Liver (tissue), 8 donors: ENCODE measurements at regions not wholly inside any gene's neighbourhood (a gene's known extent, or its start where the extent isn't known, plus 50 kb on each side); places are given as distances from the start of the nearest gene placed in this dataset.
A peak's percentile ranks its signal among the peaks of the same experiment; 100 is the strongest.

Experiments
- DNase-seq: peaks from one replicate; pipeline ENCODE4 v3.0.0-alpha.2; 2017; ENCODE audit warnings: low spot score
- H3K27ac ChIP-seq, 2 donors: one replicate each; pipeline ENCODE4 v1.7.0; 2013; ENCODE audit warnings: inconsistent platforms in 2 of 2, low read length in 2 of 2, control low read depth in 1 of 2, low read depth in 1 of 2, mild to moderate bottlenecking in 1 of 2
- H3K27me3 ChIP-seq, 4 donors: one replicate each; pipeline versions ENCODE4 v1.6.1 to v1.7.0; 2013; ENCODE audit warnings: low read length in 3 of 4, inconsistent platforms in 1 of 4, mild to moderate bottlenecking in 1 of 4, moderate library complexity in 1 of 4; ENCODE audit not compliant: control insufficient read depth in 4 of 4, insufficient read depth in 4 of 4
- H3K36me3 ChIP-seq, 4 donors: one replicate each; pipeline versions ENCODE4 v1.6.1 to v1.7.0; 2013; ENCODE audit warnings: low read length in 3 of 4, mild to moderate bottlenecking in 3 of 4, low read depth in 1 of 4, moderate library complexity in 1 of 4; ENCODE audit not compliant: control insufficient read depth in 4 of 4, insufficient read depth in 3 of 4
- H3K4me1 ChIP-seq, 4 donors: one replicate each; pipeline versions ENCODE4 v1.6.1 to v1.7.0; 2013; ENCODE audit warnings: low read length in 3 of 4, mild to moderate bottlenecking in 3 of 4, moderate library complexity in 1 of 4; ENCODE audit not compliant: control insufficient read depth in 4 of 4, insufficient read depth in 4 of 4
- H3K4me3 ChIP-seq, 3 donors: one replicate each; pipeline versions ENCODE4 v1.6.1 to v1.7.0; 2013; ENCODE audit warnings: low read length in 3 of 3, control low read depth in 1 of 3, low read depth in 1 of 3, mild to moderate bottlenecking in 1 of 3
- H3K9ac ChIP-seq, 2 donors: one replicate each; pipeline ENCODE4 v1.7.0; 2013; ENCODE audit warnings: low read length in 2 of 2, mild to moderate bottlenecking in 2 of 2, moderate library complexity in 2 of 2, control low read depth in 1 of 2, low read depth in 1 of 2
- H3K9me3 ChIP-seq, 4 donors: one replicate each; pipeline versions ENCODE4 v1.6.1 to v1.7.0; 2013; ENCODE audit warnings: low read length in 3 of 4; ENCODE audit not compliant: control insufficient read depth in 4 of 4
- EGR1 ChIP-seq, 2 donors: IDR thresholded peaks; 2 replicates each; pipeline ENCODE4 v1.6.1; 2016 to 2018; ENCODE audit warnings: antibody characterized with exemption in 2 of 2, low read depth in 2 of 2
- FOXA1 ChIP-seq: IDR thresholded peaks from 2 replicates; pipeline ENCODE4 v1.6.1; 2016; ENCODE audit warnings: antibody characterized with exemption
- FOXA2 ChIP-seq: IDR thresholded peaks from 2 replicates; pipeline ENCODE4 v1.6.1; 2016; ENCODE audit warnings: antibody characterized with exemption
- GABPA ChIP-seq, 2 donors: IDR thresholded peaks in 1 of 2; conservative IDR thresholded peaks in 1 of 2; 2 replicates each; pipeline ENCODE4 v1.6.1; 2016; ENCODE audit warnings: antibody characterized with exemption in 2 of 2, mild to moderate bottlenecking in 1 of 2, moderate library complexity in 1 of 2
- HNF4A ChIP-seq, 2 donors: conservative IDR thresholded peaks; 2 replicates each; pipeline ENCODE4 v1.6.1; 2016; ENCODE audit warnings: antibody characterized with exemption in 2 of 2, mild to moderate bottlenecking in 2 of 2
- HNF4G ChIP-seq: IDR thresholded peaks from 2 replicates; pipeline ENCODE4 v1.6.1; 2016; ENCODE audit warnings: antibody characterized with exemption
- JUND ChIP-seq, 2 donors: IDR thresholded peaks; 2 replicates each; pipeline ENCODE4 v1.6.1; 2016; ENCODE audit warnings: antibody characterized with exemption in 2 of 2
- NR2F2 ChIP-seq: IDR thresholded peaks from 2 replicates; pipeline ENCODE4 v1.6.1; 2016; ENCODE audit warnings: antibody characterized with exemption
- RAD21 ChIP-seq, 2 donors: IDR thresholded peaks; 2 replicates each; pipeline ENCODE4 v1.6.1; 2016; ENCODE audit warnings: antibody characterized with exemption in 2 of 2, mild to moderate bottlenecking in 2 of 2
- REST ChIP-seq: IDR thresholded peaks from 2 replicates; pipeline ENCODE4 v1.6.1; 2016; ENCODE audit warnings: antibody characterized with exemption, mild to moderate bottlenecking
- RXRA ChIP-seq, 2 donors: IDR thresholded peaks; 2 replicates each; pipeline ENCODE4 v1.6.1; 2017 to 2018; ENCODE audit warnings: antibody characterized with exemption in 2 of 2, mild to moderate bottlenecking in 1 of 2
- SP1 ChIP-seq: IDR thresholded peaks from 2 replicates; pipeline ENCODE4 v1.6.1; 2018; ENCODE audit warnings: antibody characterized with exemption, mild to moderate bottlenecking
- TAF1 ChIP-seq: conservative IDR thresholded peaks from 2 replicates; pipeline ENCODE4 v1.6.1; 2016; ENCODE audit warnings: antibody characterized with exemption, mild to moderate bottlenecking
- YY1 ChIP-seq: IDR thresholded peaks from 2 replicates; pipeline ENCODE4 v1.6.1; 2016; ENCODE audit warnings: antibody characterized with exemption, mild to moderate bottlenecking
- WGBS: extraction: QIAGEN DNeasy Blood & Tissue Kit; methylation state at CpG from one replicate; pipeline ENCODE4 v1.1.7; 2013; 5-methylcytosine and 5-hydroxymethylcytosine counted together
- TF ChIP-seq, protein P1 (sequence below): IDR thresholded peaks from 2 replicates; pipeline ENCODE4 v1.6.1; 2016; ENCODE audit warnings: antibody characterized with exemption
- TF ChIP-seq, protein P2 (sequence below): fragments of 150-350 bp; IDR thresholded peaks from 2 replicates; pipeline ENCODE4 v1.5.1; 2017; ENCODE audit warnings: improper control_type of control experiment, low read depth, low read length; ENCODE audit not compliant: missing input control
- TF ChIP-seq, protein P3 (sequence below): IDR thresholded peaks from 2 replicates; pipeline ENCODE4 v1.6.1; 2016; ENCODE audit warnings: antibody characterized with exemption
- TF ChIP-seq, protein P4 (sequence below): IDR thresholded peaks from 2 replicates; pipeline ENCODE4 v1.6.1; 2016; ENCODE audit warnings: antibody characterized with exemption
- donor health status: healthy.
- donor health status: healthy.
- donor health status: healthy.
- donor health status: healthy.
- donor health status: healthy.

GRCh38 chr2:60094450-60094929, 459.0 kb downstream of the BCL11A start:
- Histone ChIP-seq H3K4me3 (no peak overlapping the region), H3K9ac (no peak overlapping the region), H3K36me3 (no peaks in the 10 kb centered on the region), H3K4me1 (no peaks in the 10 kb centered on the region), H3K9me3 (no peaks in the 10 kb centered on the region), H3K27me3 (no peaks in the 10 kb centered on the region), H3K27ac (no peak overlapping the region)
- DNase-seq = no peak
- WGBS = 49% methylated on average over 3 of the region's 3 CpGs
- TF ChIP-seq NR2F2 = no peak
- TF ChIP-seq, protein P1, sequence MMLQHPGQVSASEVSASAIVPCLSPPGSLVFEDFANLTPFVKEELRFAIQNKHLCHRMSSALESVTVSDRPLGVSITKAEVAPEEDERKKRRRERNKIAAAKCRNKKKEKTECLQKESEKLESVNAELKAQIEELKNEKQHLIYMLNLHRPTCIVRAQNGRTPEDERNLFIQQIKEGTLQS = no peak

DNA sequence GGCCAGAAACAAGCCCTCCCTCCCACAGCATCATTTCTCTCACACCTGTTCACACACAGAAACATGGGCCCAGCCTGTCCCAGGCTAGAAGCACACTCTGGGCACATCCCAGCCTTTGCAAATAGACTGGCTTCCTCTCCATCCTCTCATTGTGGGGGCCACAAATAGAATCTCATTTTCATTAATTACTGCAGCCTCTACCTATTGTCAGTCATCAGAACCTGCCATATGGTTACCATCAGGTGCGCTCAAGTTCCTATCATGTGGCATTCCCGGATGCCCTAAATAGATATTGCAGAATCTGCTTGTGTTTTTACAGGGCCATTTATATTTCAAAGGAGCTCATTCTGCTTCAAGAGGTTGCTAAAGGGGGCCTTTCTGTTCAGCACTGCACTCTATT, 460.7 kb downstream of the BCL11A start:
- TF ChIP-seq RXRA (IDR thresholded peaks at IDR 0.05) = no peak
- TF ChIP-seq, protein P2, sequence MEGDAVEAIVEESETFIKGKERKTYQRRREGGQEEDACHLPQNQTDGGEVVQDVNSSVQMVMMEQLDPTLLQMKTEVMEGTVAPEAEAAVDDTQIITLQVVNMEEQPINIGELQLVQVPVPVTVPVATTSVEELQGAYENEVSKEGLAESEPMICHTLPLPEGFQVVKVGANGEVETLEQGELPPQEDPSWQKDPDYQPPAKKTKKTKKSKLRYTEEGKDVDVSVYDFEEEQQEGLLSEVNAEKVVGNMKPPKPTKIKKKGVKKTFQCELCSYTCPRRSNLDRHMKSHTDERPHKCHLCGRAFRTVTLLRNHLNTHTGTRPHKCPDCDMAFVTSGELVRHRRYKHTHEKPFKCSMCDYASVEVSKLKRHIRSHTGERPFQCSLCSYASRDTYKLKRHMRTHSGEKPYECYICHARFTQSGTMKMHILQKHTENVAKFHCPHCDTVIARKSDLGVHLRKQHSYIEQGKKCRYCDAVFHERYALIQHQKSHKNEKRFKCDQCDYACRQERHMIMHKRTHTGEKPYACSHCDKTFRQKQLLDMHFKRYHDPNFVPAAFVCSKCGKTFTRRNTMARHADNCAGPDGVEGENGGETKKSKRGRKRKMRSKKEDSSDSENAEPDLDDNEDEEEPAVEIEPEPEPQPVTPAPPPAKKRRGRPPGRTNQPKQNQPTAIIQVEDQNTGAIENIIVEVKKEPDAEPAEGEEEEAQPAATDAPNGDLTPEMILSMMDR = no peak
- TF ChIP-seq SP1 = no peak
- TF ChIP-seq EGR1 (IDR thresholded peaks at IDR 0.05; ENCODE audit: low read depth in 2 of 2) = no peak
- TF ChIP-seq FOXA2 = no peak
- no peak for TF ChIP-seq JUND (IDR thresholded peaks at IDR 0.05)
- no peak for TF ChIP-seq HNF4A (conservative IDR thresholded peaks at IDR 0.05)

DNA sequence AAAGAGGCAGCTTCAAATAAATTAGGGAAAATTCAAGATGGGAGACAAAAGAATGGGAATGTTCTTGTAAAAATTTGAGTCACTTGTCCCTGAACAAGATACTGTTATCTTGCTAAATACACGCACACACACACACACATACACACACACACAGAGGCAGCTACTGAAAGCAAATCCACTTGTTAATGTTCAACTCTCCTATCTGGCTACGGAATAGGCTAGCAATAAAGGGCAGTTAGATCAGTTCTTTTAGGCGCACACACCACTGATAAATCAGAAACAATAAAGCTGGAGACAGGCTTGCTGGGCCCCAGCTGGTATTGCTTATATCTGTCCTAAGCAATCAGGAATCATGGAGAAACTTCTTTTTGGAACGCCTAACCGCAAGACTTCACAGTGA, 461.6 kb downstream of the BCL11A start:
- H3K27me3 ChIP-seq = no peaks in the 10 kb centered on the region

More for the DNA sequence above, 460.7 kb downstream of the BCL11A start:
- 97% methylated on average over 2 of the region's 2 CpGs for WGBS
- H3K9me3 ChIP-seq = no peaks in the 10 kb centered on the region
- no peak overlapping the region for H3K27ac ChIP-seq
- no peak overlapping the region for H3K4me3 ChIP-seq
- H3K36me3 ChIP-seq = no peaks in the 10 kb centered on the region
- no peaks in the 10 kb centered on the region for H3K4me1 ChIP-seq
- DNase-seq = no peak
- H3K27me3 ChIP-seq = no peaks in the 10 kb centered on the region
- no peak overlapping the region for H3K9ac ChIP-seq

More for the DNA sequence above, 461.6 kb downstream of the BCL11A start:
- H3K4me1 ChIP-seq = no peaks in the 10 kb centered on the region
- WGBS = 47% methylated on average over 5 of the region's 5 CpGs
- H3K27ac ChIP-seq = no peak overlapping the region
- no peak overlapping the region for H3K9ac ChIP-seq
- peak; percentile 38 for DNase-seq
- H3K9me3 ChIP-seq = no peaks in the 10 kb centered on the region
- TF ChIP-seq HNF4G = no peak
- TF ChIP-seq, protein P2 = no peak
- no peak for TF ChIP-seq REST
- TF ChIP-seq RAD21 (IDR thresholded peaks at IDR 0.05) = no peak
- no peak for TF ChIP-seq FOXA1
- TF ChIP-seq, protein P1 = no peak
- TF ChIP-seq FOXA2 = no peak
- no peak for TF ChIP-seq HNF4A (conservative IDR thresholded peaks at IDR 0.05)
- TF ChIP-seq RXRA (IDR thresholded peaks at IDR 0.05) = no peak
- TF ChIP-seq YY1 = no peak
- TF ChIP-seq, protein P3, sequence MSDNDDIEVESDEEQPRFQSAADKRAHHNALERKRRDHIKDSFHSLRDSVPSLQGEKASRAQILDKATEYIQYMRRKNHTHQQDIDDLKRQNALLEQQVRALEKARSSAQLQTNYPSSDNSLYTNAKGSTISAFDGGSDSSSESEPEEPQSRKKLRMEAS = no peak
- TF ChIP-seq JUND (IDR thresholded peaks at IDR 0.05) = no peak
- TF ChIP-seq NR2F2 = no peak
- no peak for TF ChIP-seq EGR1 (IDR thresholded peaks at IDR 0.05; ENCODE audit: low read depth in 2 of 2)
- TF ChIP-seq, protein P4, sequence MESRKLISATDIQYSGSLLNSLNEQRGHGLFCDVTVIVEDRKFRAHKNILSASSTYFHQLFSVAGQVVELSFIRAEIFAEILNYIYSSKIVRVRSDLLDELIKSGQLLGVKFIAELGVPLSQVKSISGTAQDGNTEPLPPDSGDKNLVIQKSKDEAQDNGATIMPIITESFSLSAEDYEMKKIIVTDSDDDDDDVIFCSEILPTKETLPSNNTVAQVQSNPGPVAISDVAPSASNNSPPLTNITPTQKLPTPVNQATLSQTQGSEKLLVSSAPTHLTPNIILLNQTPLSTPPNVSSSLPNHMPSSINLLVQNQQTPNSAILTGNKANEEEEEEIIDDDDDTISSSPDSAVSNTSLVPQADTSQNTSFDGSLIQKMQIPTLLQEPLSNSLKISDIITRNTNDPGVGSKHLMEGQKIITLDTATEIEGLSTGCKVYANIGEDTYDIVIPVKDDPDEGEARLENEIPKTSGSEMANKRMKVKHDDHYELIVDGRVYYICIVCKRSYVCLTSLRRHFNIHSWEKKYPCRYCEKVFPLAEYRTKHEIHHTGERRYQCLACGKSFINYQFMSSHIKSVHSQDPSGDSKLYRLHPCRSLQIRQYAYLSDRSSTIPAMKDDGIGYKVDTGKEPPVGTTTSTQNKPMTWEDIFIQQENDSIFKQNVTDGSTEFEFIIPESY = no peak
- no peak for TF ChIP-seq SP1
- TF ChIP-seq GABPA (IDR thresholded peaks at IDR 0.05 in 1 of 2, conservative IDR thresholded peaks at IDR 0.05 in 1 of 2) = no peak
- no peak for TF ChIP-seq TAF1
- no peak overlapping the region for H3K4me3 ChIP-seq
- H3K36me3 ChIP-seq = no peaks in the 10 kb centered on the region
